LoVo (cell line): ENCODE measurements at regions not wholly inside any gene's neighbourhood (a gene's known extent, or its start where the extent isn't known, plus 50 kb on each side); places are given as distances from the start of the nearest gene placed in this dataset.
"Not testable (repeated sequence)": the region's sequence is repeated elsewhere in the genome, so short reads cannot be mapped to it uniquely, and the experiment has no call there.

Experiments
- DNase-seq: peaks from one replicate; pipeline ENCODE4 v3.0.0-alpha.2; 2016; ENCODE audit warnings: low spot score

DNA sequence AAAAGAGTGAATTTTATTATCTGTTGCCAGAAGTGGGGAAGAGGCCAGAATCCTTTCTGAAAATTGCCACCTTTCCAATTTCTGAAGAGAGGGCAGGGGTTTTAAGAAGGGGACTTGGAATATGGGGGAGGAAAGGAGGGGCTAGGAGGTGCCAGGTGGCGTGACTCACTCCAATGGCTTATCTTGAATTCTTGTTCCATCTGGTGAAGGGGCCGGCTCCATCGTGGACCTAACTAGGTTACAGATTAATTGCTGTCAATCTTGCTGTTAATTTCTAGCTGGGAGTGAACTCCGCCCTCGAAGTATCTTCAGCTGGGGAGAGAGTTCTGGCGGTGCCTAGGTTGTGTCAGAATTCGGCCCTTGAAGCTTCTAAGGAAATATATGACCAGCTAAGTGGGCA lies 138.7 kb downstream of the YTHDC2 start:
- DNase-seq = no peak

DNA sequence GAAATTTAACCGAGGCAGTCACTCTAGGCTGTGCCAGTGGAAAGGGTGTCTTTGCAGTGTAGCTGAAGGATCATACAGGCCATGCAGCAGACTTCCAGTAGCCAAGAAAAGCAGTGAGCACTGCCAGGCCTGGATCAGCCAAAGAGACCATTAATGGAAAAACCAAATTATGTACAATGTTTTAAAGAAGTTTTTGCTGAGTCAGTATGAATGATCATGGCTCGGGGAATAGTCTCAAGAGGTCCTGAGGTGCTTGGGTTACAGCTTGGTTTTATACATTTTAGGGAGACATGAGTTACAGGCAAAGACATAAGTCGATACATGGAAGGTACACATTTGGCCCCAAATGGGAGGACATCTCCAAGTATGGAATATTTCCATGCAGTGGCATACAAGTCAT lies 141.3 kb downstream of the YTHDC2 start:
- no peak for DNase-seq

GRCh38 chr5:113660206-113660605 lies 146.7 kb downstream of the YTHDC2 start:
- no peak for DNase-seq

DNA sequence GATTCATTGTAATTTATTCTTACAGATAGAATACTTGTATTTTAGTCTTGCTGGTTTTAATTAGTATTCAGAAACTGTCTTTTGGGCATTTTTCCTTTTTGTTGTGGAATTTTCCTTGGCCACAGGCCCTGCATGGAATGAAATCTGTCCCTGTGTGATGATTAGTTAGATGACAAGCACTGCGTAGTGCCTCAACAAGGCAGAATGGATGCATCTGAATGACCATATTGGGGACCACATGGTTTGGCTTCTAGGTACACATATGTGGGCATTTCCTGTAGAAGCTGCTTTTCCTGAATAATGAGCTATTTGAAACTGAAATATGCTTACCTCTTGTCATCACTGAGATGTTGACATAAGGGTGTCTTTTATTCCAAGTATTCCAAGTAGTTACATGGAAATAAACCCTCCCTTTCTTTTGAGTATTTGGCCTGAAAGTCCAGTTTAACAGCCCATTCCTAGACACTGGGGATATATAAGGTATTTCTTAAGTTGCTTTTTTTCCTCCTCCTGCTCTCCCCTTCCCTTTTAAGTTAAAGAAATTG lies 147.3 kb downstream of the YTHDC2 start:
- DNase-seq = no peak

DNA sequence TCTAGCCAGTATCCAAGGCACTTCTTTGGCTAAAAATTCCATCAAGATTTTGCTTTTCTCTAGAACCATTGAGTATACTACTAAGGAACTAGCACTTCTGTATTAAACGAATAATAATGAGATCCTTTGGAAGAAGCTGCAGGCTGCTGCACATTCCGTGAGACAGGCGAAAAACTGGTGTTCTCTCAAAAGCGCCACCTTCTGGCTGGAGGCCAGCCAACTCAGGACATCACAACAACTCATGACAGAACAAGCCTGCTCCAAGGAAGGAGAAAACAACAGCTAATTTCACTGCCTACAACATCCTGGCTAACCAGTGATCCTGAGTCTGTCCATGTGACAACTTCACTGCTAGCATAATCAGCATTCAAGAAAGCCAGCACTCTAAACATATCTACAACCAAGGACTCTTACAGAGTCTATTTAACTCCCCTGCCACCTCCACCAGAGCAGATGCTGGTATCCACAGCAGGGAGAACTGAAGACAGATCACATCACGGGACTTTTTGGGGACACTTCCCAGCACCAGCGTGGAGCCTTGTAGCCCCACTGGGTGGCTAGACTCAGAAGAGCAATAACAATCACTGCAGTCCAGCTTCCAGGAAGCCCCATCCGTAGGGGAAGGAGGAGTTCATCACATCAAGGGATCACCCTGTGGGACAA lies 150.5 kb downstream of the YTHDC2 start:
- peak; percentile 43 for DNase-seq

GRCh38 chr5:113673041-113673440 lies 159.5 kb downstream of the YTHDC2 start:
- no peak for DNase-seq

GRCh38 chr5:113675166-113675565 lies 161.7 kb downstream of the YTHDC2 start:
- DNase-seq = no peak

- no peak for DNase-seq
Measured at GRCh38 chr5:113678202-113678601, 164.7 kb downstream of the YTHDC2 start.

DNA sequence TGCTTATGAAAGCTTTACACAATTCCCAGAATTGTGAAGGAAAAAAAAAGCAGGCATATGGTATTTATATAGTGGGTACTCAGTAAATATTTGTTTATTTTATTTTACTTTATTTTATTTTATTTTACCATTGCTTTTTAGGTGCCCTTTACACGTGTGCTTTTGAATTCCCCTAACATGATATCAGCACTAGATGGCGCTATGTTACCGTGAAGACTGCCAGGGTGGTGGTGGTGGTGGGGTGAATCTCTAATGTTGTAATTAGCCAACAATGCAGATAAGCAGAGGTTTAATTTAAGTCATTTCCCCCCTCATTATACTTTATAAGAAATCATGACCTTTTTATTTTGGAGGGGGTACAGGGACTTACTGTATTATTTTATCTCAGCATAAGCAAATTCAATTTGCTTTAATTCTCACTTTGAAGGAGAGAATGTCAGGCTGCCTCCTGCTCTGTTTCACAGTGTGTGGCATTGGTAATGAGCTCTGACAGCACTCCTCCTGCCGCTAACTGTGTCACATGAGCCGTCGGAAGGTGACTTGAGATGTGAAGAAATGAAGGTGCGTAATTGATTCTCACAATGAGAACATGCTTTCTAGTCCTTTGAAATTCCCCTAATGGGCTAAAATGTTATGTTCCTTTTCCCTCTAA lies 165.6 kb downstream of the YTHDC2 start:
- DNase-seq = peak; percentile 42

DNA sequence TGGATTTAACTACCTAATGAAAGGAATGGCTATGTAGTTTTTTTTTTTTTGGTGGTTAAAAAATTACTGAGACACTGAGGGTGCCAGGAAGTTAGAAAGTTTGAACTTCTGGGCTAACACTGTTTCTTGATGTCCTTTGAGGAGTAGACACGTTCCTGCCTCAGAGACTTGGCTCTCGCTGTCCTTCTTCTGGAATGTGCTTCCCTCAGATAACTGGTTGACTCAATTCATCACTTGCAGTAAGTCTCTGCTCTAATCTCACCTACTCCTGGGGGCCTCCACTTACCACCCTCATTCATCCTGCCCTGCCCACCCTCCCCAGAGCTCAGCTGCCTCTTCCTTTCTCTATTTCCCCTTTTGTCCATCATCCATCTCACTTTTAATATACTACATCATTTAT lies 167.0 kb downstream of the YTHDC2 start:
- no peak for DNase-seq

- no peak for DNase-seq
Measured at GRCh38 chr5:113682497-113683136, 169.1 kb downstream of the YTHDC2 start.

DNA sequence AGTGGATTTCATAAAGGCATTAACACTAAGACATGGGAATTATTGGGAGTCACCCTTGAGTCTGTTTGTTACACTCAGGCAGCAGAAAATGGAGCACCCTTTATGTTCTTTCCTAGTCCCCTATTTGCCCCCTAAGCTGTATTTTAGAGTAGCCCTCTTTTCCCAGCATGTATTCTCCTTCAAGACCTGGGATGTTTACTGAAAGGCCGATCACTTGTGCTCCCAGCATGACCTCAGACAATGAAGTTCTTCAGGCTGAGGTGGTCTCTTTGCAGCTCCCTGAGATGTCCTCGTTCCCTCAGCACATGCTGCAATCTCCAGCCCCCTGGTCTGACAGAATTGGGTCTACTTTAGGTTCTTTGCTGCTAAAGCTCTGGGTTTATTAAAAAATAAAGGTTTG lies 169.7 kb downstream of the YTHDC2 start:
- no peak for DNase-seq

DNA sequence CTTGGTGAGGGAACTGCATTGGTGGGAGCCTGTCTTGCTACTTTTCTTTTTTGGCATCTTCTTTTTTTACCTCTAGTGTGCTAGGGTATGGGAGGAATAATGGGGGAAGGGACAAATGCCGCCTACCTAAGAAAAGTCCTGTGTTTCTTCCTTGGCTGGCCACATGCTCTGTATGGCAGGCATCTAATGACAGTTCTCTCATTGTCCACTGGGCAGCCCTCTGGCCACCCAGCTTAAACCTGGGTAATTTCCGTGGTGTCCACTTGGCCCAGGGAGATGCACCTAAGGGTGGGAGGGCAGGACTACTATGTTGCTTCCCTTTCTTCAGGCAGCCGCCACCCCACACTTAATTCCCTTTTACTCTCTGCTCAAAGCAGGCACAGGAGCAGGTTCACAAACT lies 173.1 kb downstream of the YTHDC2 start:
- DNase-seq = no peak

DNA sequence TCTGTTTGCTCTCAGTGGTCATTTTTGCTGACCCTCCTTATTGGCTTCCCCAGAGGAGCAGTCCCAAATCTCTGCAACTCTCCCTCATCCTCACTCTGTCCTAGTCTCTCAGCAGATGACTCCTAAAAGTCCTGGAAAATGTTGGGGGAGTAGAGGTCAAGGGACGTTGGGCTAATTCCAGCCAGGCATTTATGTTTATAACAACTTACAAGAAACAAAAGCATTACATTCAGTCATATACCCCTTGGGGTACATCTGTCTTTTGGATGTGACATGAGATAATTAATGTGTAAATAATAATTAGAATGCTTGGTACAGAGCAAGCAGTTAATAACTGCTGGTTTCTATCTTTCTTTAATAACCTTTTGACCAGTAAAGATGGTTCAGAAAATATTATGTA lies 176.2 kb downstream of the YTHDC2 start:
- DNase-seq = no peak

DNA sequence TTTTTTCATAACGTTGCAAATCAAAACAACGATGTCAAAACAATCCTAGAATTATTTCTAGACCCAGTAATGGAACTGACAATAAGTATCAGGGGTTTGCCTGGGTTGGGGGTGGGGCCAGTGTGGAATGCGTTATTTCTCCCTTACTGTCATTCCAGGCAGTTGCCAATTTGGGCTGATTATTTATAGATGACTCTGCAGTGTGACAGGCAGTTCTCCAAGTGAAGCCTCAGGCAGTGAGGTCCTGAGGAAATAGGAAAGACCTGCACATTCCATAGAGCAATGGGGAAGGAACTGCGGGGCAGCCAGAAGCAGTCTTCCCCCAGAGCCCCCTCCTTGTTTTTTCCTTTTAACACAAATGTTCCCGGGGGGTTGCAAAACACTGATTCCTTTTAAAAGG lies 179.0 kb downstream of the YTHDC2 start:
- DNase-seq = no peak

GRCh38 chr5:113692891-113693457 lies 179.5 kb downstream of the YTHDC2 start:
- DNase-seq = no peak

DNA sequence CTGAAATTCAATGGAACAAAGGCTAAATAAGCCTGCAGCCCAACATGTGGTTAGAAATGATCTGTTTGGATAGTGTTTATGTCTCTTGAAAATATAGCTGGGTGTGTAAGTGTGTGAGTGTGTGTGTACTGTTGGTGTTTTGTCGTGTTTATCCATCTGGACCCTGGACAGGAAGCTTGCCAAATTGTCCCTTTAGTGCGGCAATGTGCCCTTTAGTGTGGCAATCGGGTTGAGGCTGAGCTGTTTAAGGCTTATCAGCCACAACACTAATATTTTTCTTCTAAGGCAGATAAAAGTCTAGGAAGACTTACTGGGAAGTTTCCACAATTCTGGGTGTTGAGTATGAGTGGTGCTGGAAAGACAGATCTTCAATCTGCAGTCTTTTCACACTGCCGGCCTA lies 180.2 kb downstream of the YTHDC2 start:
- DNase-seq = no peak

DNA sequence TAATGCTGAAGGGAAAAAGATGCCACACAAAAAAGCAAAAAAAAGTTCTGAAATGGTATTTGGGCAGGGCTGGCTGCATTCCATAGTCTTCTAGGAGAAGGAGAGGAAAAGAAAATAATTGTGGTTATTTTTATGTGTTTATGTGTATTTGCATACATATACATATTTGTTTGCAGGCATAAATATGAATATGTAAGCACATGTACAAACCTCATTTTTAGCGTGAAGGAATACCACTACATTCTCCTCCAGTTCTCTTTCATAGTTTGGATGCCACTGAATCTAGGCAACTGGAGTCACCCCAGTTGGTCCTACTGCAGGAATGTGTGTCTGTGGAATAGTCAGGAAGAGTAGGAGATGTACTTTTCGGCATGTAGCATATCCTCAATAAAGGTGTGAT lies 181.1 kb downstream of the YTHDC2 start:
- no peak for DNase-seq

DNA sequence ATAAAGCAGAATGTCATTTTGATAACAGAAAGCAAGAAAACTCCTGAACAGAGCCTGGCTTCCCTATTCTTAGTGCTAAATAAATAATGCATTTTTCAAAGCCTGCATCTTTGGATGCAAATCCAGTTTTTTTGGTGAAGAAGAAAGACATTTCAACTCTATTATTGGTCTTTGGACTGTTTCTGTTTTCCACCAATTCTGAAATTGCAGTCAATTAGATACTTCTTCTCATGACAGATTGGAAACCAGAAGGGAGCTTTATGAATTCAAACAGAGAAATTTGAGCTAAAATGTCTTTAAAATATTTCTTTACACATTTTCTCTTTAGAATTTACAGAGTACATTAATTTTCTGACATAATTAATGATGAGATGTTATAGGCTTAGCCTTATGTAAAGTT lies 189.8 kb downstream of the YTHDC2 start:
- no peak for DNase-seq

DNA sequence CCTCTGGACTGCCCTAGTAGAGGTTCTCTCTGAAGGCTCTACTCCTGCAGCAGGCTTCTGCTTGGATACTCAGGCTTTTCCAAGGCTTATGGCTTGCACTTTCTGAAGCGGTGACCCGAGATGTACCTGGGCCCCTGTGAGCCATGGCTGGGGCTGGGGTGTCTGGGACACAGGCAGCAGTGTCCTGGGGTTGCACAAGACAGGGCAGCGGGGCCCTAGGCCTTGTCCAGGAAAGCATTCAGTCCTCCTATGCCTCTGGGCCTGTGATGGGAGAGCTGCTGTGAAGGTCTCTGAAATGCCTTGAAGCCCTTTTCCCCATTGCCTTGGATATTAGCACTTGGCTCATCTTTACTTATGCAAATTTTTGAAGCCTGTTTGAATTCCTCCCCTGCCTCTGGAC lies 192.2 kb downstream of the YTHDC2 start:
- no peak for DNase-seq

DNA sequence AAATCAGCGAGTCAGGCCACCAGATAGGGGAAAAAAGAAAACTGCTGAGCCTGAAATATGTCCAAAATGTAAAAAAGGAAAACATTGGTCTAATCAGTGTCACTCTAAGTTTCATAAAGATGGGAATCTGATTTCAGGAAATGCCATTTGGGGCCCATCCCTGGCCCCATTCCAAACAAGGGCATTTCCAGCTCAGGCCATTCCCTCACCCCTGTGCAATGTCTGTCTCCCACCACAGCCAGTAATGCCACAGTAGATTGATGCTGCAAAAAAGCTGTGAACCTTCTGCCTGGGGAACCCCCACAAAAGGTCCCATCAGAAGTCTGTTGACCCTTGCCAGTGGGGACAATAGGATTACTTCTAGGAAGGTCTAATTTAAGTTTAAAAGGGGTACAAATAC lies 199.6 kb downstream of the YTHDC2 start:
- DNase-seq = no peak

GRCh38 chr5:113715921-113716320 lies 202.4 kb downstream of the YTHDC2 start:
- DNase-seq = not testable (repeated sequence)

- DNase-seq = no peak
Measured at GRCh38 chr5:113719549-113719948, 206.1 kb downstream of the YTHDC2 start.
